ENCODE measurements at regions not wholly inside any gene's neighbourhood (a gene's known extent, or its start where the extent isn't known, plus 50 kb on each side); places are given as distances from the start of the nearest gene placed in this dataset.
"Not testable (repeated sequence)": the region's sequence is repeated elsewhere in the genome, so short reads cannot be mapped to it uniquely, and the experiment has no call there.

GRCh38 chr1:29687166-29687565, 450.8 kb downstream of the PTPRU start:
- in situ Hi-C loops (cut with HindIII; ENCODE audit: low pct_unique_long_range_greater_than_20kb, low sequenced_read_pairs), result no loop called here
- TF ChIP-seq JUND (IDR thresholded peaks at IDR 0.05; ENCODE audit: low read depth), result no peak
- no peak for DNase-seq (ENCODE audit: low read depth in 1 of 2, low spot score in 1 of 2)

DNA sequence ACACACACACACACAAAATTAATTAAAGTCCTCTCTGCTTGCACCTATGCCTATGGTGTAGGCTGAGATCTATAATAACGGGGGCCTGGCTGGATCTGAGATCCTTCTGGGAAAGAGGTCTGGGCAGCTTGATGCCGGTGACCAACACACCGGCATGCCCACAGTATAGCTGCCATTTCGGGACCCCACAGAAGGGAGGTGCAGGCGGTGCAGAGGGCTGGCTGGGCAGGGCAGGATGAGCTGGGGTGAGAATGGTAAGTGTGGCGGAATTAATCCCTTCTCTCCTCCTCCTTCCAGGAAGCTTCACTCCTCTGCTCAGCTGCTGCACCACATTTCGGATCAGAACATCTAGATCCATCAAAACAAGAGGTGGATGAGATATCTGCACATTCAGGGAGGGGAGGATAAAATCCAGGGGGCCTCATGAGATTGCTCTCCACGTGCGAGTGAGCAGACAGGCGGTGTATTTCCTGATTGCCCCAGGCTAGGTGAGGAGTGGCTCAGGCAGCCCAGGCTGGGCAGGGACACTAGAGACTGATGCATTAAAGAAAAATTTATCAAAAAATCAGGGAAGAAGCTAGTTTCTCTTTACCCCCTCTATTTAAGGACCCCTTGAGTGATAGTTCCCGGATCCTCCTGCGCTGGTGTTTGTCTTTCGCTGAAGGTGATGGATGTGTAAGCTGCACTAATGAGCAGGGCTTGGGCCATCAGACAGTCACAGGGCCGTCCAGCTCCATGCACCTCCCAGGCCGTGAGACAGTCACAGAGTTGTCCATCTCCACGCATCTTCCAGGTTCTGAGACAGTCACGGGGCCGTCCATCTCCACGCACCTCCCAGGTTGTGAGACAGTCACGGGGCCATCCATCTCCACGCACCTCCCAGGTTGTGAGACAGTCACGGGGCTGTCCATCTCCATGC, 449.9 kb downstream of the PTPRU start:
- in situ Hi-C loops (cut with HindIII; ENCODE audit: low pct_unique_long_range_greater_than_20kb, low sequenced_read_pairs), result no loop called here
- TF ChIP-seq JUND (IDR thresholded peaks at IDR 0.05; ENCODE audit: low read depth), result no peak
- DNase-seq (ENCODE audit: low read depth in 1 of 2, low spot score in 1 of 2), result no peak

DNA sequence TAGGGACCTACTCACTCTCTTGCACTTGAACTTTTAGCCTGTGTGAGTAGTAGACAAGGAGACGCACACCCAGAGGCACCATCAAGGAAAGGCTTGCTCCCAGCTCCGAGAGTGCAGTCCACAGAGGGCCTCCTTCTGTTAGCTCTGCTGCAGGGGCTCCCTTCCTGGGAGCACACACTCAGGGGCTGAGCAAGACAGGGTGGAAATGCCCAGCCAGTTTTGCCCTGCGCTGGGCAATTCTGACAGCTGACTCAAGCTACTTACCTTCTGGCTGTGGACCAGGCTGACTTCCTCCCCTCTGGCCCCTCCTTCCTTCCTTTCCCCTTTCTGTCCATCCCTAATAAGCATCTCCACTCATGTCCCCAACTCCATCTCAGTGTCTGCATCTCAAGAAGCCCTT, 449.1 kb downstream of the PTPRU start:
- no peak for DNase-seq (ENCODE audit: low read depth in 1 of 2, low spot score in 1 of 2)
- in situ Hi-C loops (cut with HindIII; ENCODE audit: low pct_unique_long_range_greater_than_20kb, low sequenced_read_pairs), result no loop called here

DNA sequence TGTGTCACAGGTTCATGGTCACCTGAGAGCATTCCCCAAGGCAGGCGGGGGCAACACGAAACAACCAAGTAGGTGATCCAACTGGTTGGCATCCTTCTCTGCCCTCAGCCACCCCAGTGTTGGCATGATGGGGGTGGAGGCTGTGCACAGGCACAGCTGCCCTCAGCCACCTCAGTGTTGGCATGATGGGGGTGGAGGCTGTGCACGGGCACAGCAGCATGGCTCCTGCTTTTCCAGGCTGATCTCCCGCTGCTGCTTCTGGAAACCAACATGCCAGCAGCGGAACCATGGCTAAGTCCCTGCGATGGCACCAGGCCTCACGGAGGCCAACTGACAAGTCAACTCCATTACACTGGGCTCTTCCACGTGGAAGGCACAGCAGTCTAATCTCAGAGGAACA, 447.8 kb downstream of the PTPRU start:
- DNase-seq (ENCODE audit: low read depth in 1 of 2, low spot score in 1 of 2), result no peak
- TF ChIP-seq JUND (IDR thresholded peaks at IDR 0.05; ENCODE audit: low read depth), result no peak
- in situ Hi-C loops (cut with HindIII; ENCODE audit: low pct_unique_long_range_greater_than_20kb, low sequenced_read_pairs), result no loop called here

More for the DNA sequence above, 449.1 kb downstream of the PTPRU start:
- no peak for TF ChIP-seq JUND (IDR thresholded peaks at IDR 0.05; ENCODE audit: low read depth)

- TF ChIP-seq JUND (IDR thresholded peaks at IDR 0.05; ENCODE audit: low read depth), result no peak
- in situ Hi-C loops (cut with HindIII; ENCODE audit: low pct_unique_long_range_greater_than_20kb, low sequenced_read_pairs), result no loop called here
- DNase-seq (ENCODE audit: low read depth in 1 of 2, low spot score in 1 of 2), result no peak
Measured at GRCh38 chr1:29683472-29683871, 447.1 kb downstream of the PTPRU start.

- no peak for TF ChIP-seq JUND (IDR thresholded peaks at IDR 0.05; ENCODE audit: low read depth)
- peak; percentile 25 to 72 for DNase-seq (ENCODE audit: low read depth in 1 of 2, low spot score in 1 of 2)
- in situ Hi-C loops (cut with HindIII; ENCODE audit: low pct_unique_long_range_greater_than_20kb, low sequenced_read_pairs), result no loop called here
Measured at GRCh38 chr1:29682919-29683295, 446.6 kb downstream of the PTPRU start.

DNA sequence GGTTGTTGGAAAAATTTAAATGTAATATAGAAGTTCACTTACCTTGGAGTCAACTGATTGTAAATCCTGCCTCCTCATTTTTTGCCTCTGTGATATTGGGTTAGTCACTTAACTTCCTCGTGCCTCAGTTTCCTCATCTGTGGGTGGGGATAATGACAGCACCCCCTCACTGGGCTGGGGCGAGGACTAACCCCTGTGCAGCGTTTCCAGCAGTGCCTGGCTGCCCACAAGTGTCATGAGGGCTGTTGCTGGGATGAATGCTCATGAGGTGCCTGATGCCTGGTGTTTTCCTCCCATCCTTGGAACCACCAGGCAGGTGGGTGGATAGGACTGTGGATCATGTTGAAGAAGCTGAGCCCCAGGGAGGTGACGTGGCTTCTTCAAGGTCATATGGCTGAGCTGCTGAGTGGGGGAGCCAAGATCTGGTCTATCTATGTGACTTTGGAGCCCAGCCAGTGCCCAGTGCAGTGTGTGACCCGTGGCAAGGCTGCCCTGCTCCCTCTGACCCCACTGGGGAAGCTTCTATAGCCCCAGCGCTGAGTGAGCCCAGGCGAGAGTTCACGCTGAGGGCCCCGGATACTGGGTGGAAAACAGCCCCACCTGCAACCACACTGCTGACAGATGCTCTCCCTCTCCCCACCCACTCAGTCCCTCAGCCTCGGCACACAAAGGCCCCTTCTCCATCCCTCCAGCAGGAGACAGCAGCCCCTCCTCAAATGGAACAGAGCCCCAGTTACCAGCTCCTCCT, 446.0 kb downstream of the PTPRU start:
- no peak for TF ChIP-seq JUND (IDR thresholded peaks at IDR 0.05; ENCODE audit: low read depth)
- in situ Hi-C loops (cut with HindIII; ENCODE audit: low pct_unique_long_range_greater_than_20kb, low sequenced_read_pairs), result no loop called here
- DNase-seq (ENCODE audit: low read depth in 1 of 2, low spot score in 1 of 2), result no peak

DNA sequence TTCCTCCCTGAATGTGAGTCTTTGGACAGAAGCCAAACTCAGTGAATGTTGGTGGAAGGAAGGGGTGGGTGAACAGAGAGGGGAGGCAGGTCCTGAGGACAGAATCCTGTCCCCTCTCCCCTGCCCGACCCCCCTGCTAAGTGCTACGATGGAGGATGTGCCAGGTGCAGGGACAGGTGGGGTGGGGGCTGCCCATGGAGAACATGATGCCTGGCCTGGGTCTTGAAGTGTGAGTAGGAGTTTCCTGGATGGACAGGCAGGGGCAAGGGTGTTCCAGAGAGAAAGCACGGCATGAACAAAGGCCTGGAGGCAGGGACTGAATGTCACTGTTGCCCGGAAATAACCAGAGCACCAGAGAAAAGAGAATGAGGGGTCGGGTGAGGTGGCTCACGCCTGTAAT, 445.1 kb downstream of the PTPRU start:
- in situ Hi-C loops (cut with HindIII; ENCODE audit: low pct_unique_long_range_greater_than_20kb, low sequenced_read_pairs); DNase-seq (ENCODE audit: low read depth in 1 of 2, low spot score in 1 of 2): not testable (repeated sequence)

GRCh38 chr1:29679828-29680558, 443.7 kb downstream of the PTPRU start:
- no peak for TF ChIP-seq JUND (IDR thresholded peaks at IDR 0.05; ENCODE audit: low read depth)
- DNase-seq (ENCODE audit: low read depth in 1 of 2, low spot score in 1 of 2), result no peak
- in situ Hi-C loops (cut with HindIII; ENCODE audit: low pct_unique_long_range_greater_than_20kb, low sequenced_read_pairs), result no loop called here

DNA sequence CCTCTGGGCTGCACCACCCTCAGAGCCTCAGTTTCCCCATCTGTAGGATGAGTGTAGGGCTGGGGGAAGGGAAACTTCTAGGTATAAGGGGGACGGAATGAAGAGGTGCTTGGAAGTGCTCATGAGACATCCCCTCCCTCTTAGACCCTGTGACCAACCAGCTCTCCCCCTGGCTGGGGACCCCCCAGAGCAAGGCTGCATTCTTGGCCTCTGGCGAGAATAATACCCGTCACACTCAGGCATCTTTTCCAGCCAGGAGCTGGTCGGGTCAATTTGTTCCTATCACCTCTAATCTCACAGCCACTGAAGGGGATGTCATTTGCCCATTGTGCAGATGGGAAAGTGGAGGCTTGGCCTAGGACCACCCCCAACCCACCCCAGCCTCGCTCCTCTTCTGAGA, 443.0 kb downstream of the PTPRU start:
- no peak for TF ChIP-seq JUND (IDR thresholded peaks at IDR 0.05; ENCODE audit: low read depth)
- DNase-seq (ENCODE audit: low read depth in 1 of 2, low spot score in 1 of 2), result no peak
- in situ Hi-C loops (cut with HindIII; ENCODE audit: low pct_unique_long_range_greater_than_20kb, low sequenced_read_pairs), result no loop called here

GRCh38 chr1:29677028-29678024, 441.0 kb downstream of the PTPRU start:
- DNase-seq (ENCODE audit: low read depth in 1 of 2, low spot score in 1 of 2), result no peak
- no peak for TF ChIP-seq JUND (IDR thresholded peaks at IDR 0.05; ENCODE audit: low read depth)
- in situ Hi-C loops (cut with HindIII; ENCODE audit: low pct_unique_long_range_greater_than_20kb, low sequenced_read_pairs), result no loop called here

DNA sequence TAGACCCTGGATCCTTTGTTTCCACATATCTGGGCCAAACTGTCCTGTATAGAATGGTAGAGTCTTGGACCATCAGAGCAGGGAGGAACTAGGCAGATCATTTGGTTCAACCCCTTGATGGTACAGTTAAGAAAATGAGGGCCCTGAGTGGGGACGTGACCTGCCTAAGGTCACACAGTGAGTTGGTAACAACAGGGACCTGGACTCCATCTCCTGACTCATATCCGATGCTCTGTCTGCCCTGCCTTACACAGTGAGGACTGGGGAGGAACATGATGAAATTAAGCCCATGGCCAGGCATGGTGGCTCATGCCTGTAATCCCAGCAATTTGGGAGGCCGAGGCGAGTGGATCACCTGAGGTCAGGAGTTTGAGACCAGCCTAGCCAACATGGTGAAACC, 440.2 kb downstream of the PTPRU start:
- no peak for DNase-seq (ENCODE audit: low read depth in 1 of 2, low spot score in 1 of 2)
- in situ Hi-C loops (cut with HindIII; ENCODE audit: low pct_unique_long_range_greater_than_20kb, low sequenced_read_pairs), result no loop called here
- no peak for TF ChIP-seq JUND (IDR thresholded peaks at IDR 0.05; ENCODE audit: low read depth)

Measured in T47D (cell line).